ENCODE measurements at regions not wholly inside any gene's neighbourhood (a gene's known extent, or its start where the extent isn't known, plus 50 kb on each side); places are given as distances from the start of the nearest gene placed in this dataset.
"Not testable (repeated sequence)": the region's sequence is repeated elsewhere in the genome, so short reads cannot be mapped to it uniquely, and the experiment has no call there.

- DNase-seq, result no peak
Measured at GRCh38 chr12:11978726-11979384, 91.9 kb upstream of the BCL2L14 start.

GRCh38 chr12:11980115-11980514 lies 90.6 kb upstream of the BCL2L14 start:
- no peak for DNase-seq

GRCh38 chr12:11981121-11981733 lies 89.5 kb upstream of the BCL2L14 start:
- DNase-seq, result peak in 3 of 51 donors; percentile 3 to 5 (median 3)

GRCh38 chr12:11984417-11984816 lies 86.3 kb upstream of the BCL2L14 start:
- DNase-seq, result no peak

- DNase-seq, result no peak
Measured at GRCh38 chr12:11986165-11986564, 84.6 kb upstream of the BCL2L14 start.

GRCh38 chr12:11987901-11988300 lies 82.8 kb upstream of the BCL2L14 start:
- DNase-seq, result no peak

GRCh38 chr12:11991604-11992003 lies 79.1 kb upstream of the BCL2L14 start:
- no peak for DNase-seq

- no peak for DNase-seq
Measured at GRCh38 chr12:11992515-11992914, 78.2 kb upstream of the BCL2L14 start.

- not testable (repeated sequence) for DNase-seq
Measured at GRCh38 chr12:11998307-11998943, 72.3 kb upstream of the BCL2L14 start.

GRCh38 chr12:11998944-11999315 lies 71.8 kb upstream of the BCL2L14 start:
- no peak for DNase-seq

- DNase-seq, result no peak
Measured at GRCh38 chr12:12003609-12004008, 67.1 kb upstream of the BCL2L14 start.

- DNase-seq, result no peak
Measured at GRCh38 chr12:12004524-12004923, 66.2 kb upstream of the BCL2L14 start.

GRCh38 chr12:12007001-12007712 lies 63.6 kb upstream of the BCL2L14 start:
- DNase-seq, result no peak

- DNase-seq, result no peak
Measured at GRCh38 chr12:12007713-12008231, 63.0 kb upstream of the BCL2L14 start.

GRCh38 chr12:12008232-12008850 lies 62.4 kb upstream of the BCL2L14 start:
- no peak for DNase-seq

GRCh38 chr12:12008931-12009611 lies 61.7 kb upstream of the BCL2L14 start:
- peak in 7 of 51 donors; percentile 2 to 58 (median 39) for DNase-seq

GRCh38 chr12:12009749-12010276 lies 60.9 kb upstream of the BCL2L14 start:
- DNase-seq, result not testable (repeated sequence)

GRCh38 chr12:12010277-12011039 lies 60.3 kb upstream of the BCL2L14 start:
- DNase-seq, result peak in 41 of 51 donors; percentile 11 to 88 (median 41)

- no peak for DNase-seq
Measured at GRCh38 chr12:12011880-12012260, 58.9 kb upstream of the BCL2L14 start.

Data from hypothalamus (tissue), 51 donors.